AG09309 (cell line): ENCODE measurements at regions not wholly inside any gene's neighbourhood (a gene's known extent, or its start where the extent isn't known, plus 50 kb on each side); places are given as distances from the start of the nearest gene placed in this dataset.

ENCODE experiments used
- DNase-seq: peaks from one replicate; pipeline ENCODE4 v3.0.0-alpha.2; 2010; ENCODE audit warnings: low read depth
- H3K4me3 ChIP-seq: 2 replicates; pipeline ENCODE4 v1.5.1; 2011; ENCODE audit warnings: mild to moderate bottlenecking, low read depth, low read length, moderate library complexity; ENCODE audit not compliant: control insufficient read depth
- CTCF ChIP-seq: IDR thresholded peaks from 2 replicates; pipeline ENCODE4 v1.5.1; 2011; ENCODE audit warnings: mild to moderate bottlenecking, low read depth, low read length, inconsistent platforms; ENCODE audit not compliant: insufficient read depth, control insufficient read depth; ENCODE audit errors: missing control alignments

- no peak for DNase-seq
- no peak overlapping the region for H3K4me3 ChIP-seq
- TF ChIP-seq CTCF, result no peak
These were observed 59.0 kb upstream of the DNAH5 start for GRCh38 chr5:14003513-14003912.

GRCh38 chr5:13998254-13998653, 53.8 kb upstream of the DNAH5 start:
- TF ChIP-seq CTCF, result no peak

GRCh38 chr5:13997514-13997913, 53.0 kb upstream of the DNAH5 start:
- no peak overlapping the region for H3K4me3 ChIP-seq
- DNase-seq, result no peak
- TF ChIP-seq CTCF, result no peak

More at GRCh38 chr5:13998254-13998653, 53.8 kb upstream of the DNAH5 start:
- H3K4me3 ChIP-seq, result no peak overlapping the region
- DNase-seq, result no peak

GRCh38 chr5:13994621-13995253, 50.2 kb upstream of the DNAH5 start:
- no peak for DNase-seq
- TF ChIP-seq CTCF, result no peak
- H3K4me3 ChIP-seq, result no peak overlapping the region
